AG04450 (cell line): ENCODE measurements at regions not wholly inside any gene's neighbourhood (a gene's known extent, or its start where the extent isn't known, plus 50 kb on each side); places are given as distances from the start of the nearest gene placed in this dataset.

Experiments used
- CTCF ChIA-PET: fragments of 300-600, 350-600 bp; formaldehyde crosslinking; extraction: SDS; loops from one replicate; lab custom pipeline; 2022; ENCODE audit warnings: antibody characterized with exemption, inconsistent platforms; lab: Charles Lee
- POLR2A ChIA-PET: fragments of 350-600 bp; formaldehyde crosslinking; extraction: SDS; loops from one replicate; lab custom pipeline; 2021; ENCODE audit warnings: antibody characterized with exemption, inconsistent platforms; lab: Yijun Ruan, JAX
- DNase-seq: peaks from one replicate; pipeline ENCODE4 v3.0.0-alpha.2; 2011; ENCODE audit warnings: low read depth, low spot score
- H3K27ac ChIP-seq: one replicate; pipeline ENCODE4 v1.5.1; 2012; ENCODE audit warnings: low read depth, low read length, control low read depth
- H3K27me3 ChIP-seq: one replicate; pipeline ENCODE4 v1.6.0; 2012; ENCODE audit warnings: low read length; ENCODE audit not compliant: control insufficient read depth, insufficient read depth
- H3K4me3 ChIP-seq: 2 replicates; pipeline ENCODE4 v1.5.1; 2011; ENCODE audit warnings: mild to moderate bottlenecking, low read depth, low read length, control low read depth
- H3K9me3 ChIP-seq: 2 replicates; pipeline ENCODE4 v1.5.1; 2012; ENCODE audit warnings: low read length; ENCODE audit not compliant: control insufficient read depth, insufficient read depth
- CTCF ChIP-seq: IDR thresholded peaks from 2 replicates; pipeline ENCODE4 v1.5.1; 2011; ENCODE audit warnings: low read depth, low read length, control low read depth, inconsistent platforms

DNA sequence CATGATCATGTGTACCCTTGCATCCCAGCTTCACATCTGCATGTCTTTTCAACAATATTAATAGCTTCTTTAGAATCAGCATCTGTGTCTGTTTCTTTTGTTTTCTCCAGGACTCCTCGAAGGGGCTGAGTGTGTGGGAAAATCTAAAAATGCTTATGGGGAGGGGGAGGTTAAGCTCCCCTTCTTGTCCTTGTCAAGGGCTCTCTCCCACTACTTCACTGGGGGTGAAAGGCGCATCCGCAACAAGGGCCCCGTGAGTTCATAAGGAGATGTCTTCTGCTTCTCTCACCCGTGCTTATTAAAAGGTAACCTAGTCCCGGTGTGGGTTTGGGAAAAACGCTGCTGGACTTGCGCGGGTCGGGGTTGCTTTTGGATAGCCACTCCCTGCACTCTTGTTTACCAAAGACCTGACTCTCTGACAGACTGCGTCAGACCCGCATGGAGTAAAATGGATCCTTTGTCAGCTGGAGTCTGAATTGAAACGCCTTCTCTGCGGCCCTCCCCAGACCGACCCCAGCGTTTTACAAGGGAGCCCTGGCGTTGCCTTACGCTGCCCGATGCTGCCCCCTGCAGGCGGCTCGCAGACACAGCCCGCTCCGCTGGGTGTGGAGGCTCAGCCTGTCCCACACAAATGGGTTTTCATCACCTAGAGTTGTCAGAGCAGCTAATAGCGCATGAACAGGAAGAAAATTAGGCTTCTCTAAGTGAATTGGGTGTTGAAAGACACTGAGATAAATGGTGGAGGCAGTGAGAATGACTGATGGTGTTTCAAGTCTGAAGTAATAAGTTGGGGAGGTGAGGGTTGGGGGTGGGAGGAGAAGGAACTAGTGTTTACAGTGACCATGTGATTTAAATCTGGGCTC is 53.8 kb downstream of the IER5 start:
- CTCF ChIA-PET, result interaction anchor here (0.6 to 5.1 kb wide), 73 partner anchors 10 to 644 kb away, joined by 3 to 55 read pairs (median 5); no protein-coding TSS in a partner anchor
- H3K27ac ChIP-seq, result peak overlapping the region; percentile 43
- TF ChIP-seq CTCF, result peak; percentile 97
- peaks cover 6% of the 10 kb centered on the region for H3K27me3 ChIP-seq
- DNase-seq, result peak; percentile 81
- no peaks in the 10 kb centered on the region; the same call in none of the 2 replicates for H3K9me3 ChIP-seq
- peak overlapping the region; percentile 36 for H3K4me3 ChIP-seq
- POLR2A ChIA-PET, result interaction anchor here (1.0 to 5.1 kb wide), 7 partner anchors 11 to 229 kb away, joined by 3 to 82 read pairs (median 9); partner anchors contain the start of genes IER5 and KIAA1614

GRCh38 chr1:181143102-181143859 is 54.8 kb downstream of the IER5 start:
- DNase-seq, result no peak
- no peak for TF ChIP-seq CTCF
- Histone ChIP-seq H3K9me3 (no peaks in the 10 kb centered on the region; the same call in 1 of the 2 replicates), H3K4me3 (no peak overlapping the region), H3K27me3 (peaks cover 6% of the 10 kb centered on the region), H3K27ac (no peak overlapping the region)
- CTCF ChIA-PET, result interaction anchor here (0.6 to 5.1 kb wide), 39 partner anchors 9 to 628 kb away, joined by 3 to 55 read pairs (median 6); no protein-coding TSS in a partner anchor
- POLR2A ChIA-PET, result interaction anchor here (2.9 to 5.1 kb wide), 4 partner anchors 10 to 54 kb away, joined by 9 to 82 read pairs (median 22); partner anchors contain the start of gene IER5

DNA sequence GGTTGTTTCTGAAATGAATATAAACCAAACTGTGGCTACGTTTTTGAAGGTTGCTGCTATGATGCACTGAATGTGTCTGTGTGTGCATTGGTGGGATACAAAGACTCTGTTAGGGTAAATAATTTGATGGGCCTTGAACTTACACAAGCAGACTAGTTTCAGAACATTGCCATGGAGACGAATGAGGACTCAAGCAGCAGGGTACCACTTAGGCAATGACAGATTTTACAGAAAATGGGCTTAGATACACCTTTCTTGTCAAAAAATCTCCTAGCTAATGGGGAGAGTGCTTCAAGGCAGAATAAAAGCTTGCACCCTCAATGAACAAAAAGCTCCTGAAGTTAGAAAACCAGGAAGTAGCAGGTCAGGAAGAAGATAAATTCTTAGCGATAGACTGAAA is 55.7 kb downstream of the IER5 start:
- H3K4me3 ChIP-seq, result no peak overlapping the region
- peaks cover 6% of the 10 kb centered on the region for H3K27me3 ChIP-seq
- no peaks in the 10 kb centered on the region; the same call in 1 of the 2 replicates for H3K9me3 ChIP-seq
- ChIA-PET CTCF (interaction anchor here (0.7 to 5.1 kb wide), 11 partner anchors 8 to 262 kb away, joined by 3 to 54 read pairs (median 26); no protein-coding TSS in a partner anchor), POLR2A (interaction anchor here (1.3 to 5.1 kb wide), 2 partner anchors 9 to 55 kb away, joined by 3 to 82 read pairs; partner anchors contain the start of gene IER5)
- no peak for DNase-seq
- no peak overlapping the region for H3K27ac ChIP-seq
- no peak for TF ChIP-seq CTCF

DNA sequence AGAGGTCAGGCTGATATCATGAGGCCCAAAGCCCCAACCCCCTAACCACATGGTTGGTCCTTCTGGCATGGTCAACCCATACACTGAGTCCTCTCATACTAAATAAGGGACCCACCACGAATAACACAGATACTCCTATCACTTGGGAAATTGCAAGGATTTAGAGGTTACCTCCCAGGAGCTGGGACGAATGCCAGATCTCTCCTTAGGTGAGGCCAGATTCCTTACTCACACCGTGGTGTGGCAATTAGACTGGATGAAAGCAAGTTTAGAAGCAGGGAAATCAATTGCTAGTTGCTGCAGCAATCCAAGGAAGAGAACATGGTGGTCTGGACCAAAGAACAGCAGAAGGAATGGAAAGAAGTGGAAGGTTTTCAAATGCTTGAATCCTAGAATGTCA is 60.1 kb downstream of the IER5 start:
- DNase-seq, result no peak
- peaks cover 6% of the 10 kb centered on the region for H3K27me3 ChIP-seq
- ChIA-PET CTCF (interaction anchor here (1.2 kb wide), 1 partner anchor 58 kb away, joined by 4 read pairs; no protein-coding TSS in a partner anchor), POLR2A (interaction anchor here (0.6 kb wide), 1 partner anchor 60 kb away, joined by 5 read pairs; the partner anchor contains the start of gene IER5)
- H3K4me3 ChIP-seq, result no peak overlapping the region
- TF ChIP-seq CTCF, result no peak
- no peaks in the 10 kb centered on the region; the same call in 1 of the 2 replicates for H3K9me3 ChIP-seq
- no peak overlapping the region for H3K27ac ChIP-seq
